A549 (cell line): ENCODE measurements at regions not wholly inside any gene's neighbourhood (a gene's known extent, or its start where the extent isn't known, plus 50 kb on each side); places are given as distances from the start of the nearest gene placed in this dataset.

Source experiments
- CHD2 ChIP-seq: fragments of 150-350 bp; IDR thresholded peaks from 2 replicates; pipeline ENCODE4 v1.6.1; 2014; ENCODE audit warnings: low read length; ENCODE audit not compliant: partially characterized antibody
- HOXB5 ChIP-seq: fragments of 250-450 bp; sonication (Bioruptor Pico); IDR thresholded peaks from 2 replicates; pipeline ENCODE4 v1.5.0; 2020; ENCODE audit warnings: mild to moderate bottlenecking, moderate library complexity
- JUNB ChIP-seq: fragments of >200 bp; sonication (Bioruptor Twin); formaldehyde crosslinking; IDR thresholded peaks from 2 replicates; pipeline ENCODE4 v1.6.1; 2016
- NR3C1 ChIP-seq: fragments of >200 bp; sonication (Bioruptor Twin); formaldehyde crosslinking; IDR thresholded peaks from 3 replicates; pipeline ENCODE4 v1.6.1; 2017
- POLR2A ChIP-seq: IDR thresholded peaks from 2 replicates; pipeline ENCODE4 v1.6.1; 2012; ENCODE audit warnings: mild to moderate bottlenecking, low read length
- REST ChIP-seq: fragments of 200-600 bp; sonication (generic); IDR thresholded peaks from 2 replicates; pipeline ENCODE4 v1.6.1; 2016; ENCODE audit warnings: antibody characterized with exemption, mild to moderate bottlenecking, moderate library complexity
- TF ChIP-seq, protein P1 (sequence below): fragments of >200 bp; sonication (Bioruptor Twin); formaldehyde crosslinking; IDR thresholded peaks from 3 replicates; pipeline ENCODE4 v1.5.1; 2016
- TF ChIP-seq, protein P2 (sequence below): fragments of 150-350 bp; IDR thresholded peaks from 2 replicates; pipeline ENCODE4 v1.6.1; 2014; ENCODE audit warnings: low read depth, mild to moderate bottlenecking, low read length

DNA sequence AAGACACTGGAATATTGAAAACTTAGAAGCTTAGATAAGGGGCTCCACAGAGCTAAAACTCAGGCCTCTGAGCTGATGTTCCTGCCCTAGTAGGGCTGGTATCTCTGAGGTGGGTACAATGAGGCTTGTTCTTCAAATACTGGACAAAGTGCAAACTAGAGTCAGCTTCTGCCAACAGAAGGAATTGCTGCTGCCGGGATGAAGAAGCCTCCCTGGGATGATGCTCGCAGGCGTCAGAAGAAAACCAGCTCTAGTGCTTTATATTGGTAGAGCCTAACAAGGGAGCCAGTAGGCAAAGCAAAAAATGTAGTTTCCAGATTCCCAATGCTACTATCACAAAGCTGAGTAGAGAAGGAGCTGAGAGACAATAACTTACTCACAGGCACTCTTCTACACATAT is 118.1 kb downstream of the FOXI3 start:
- TF ChIP-seq JUNB (no peak), NR3C1 (no peak), REST (no peak), POLR2A (no peak), HOXB5 (CRISPR knock-in tag) (no peak), CHD2 (no peak)
- TF ChIP-seq, protein P1, sequence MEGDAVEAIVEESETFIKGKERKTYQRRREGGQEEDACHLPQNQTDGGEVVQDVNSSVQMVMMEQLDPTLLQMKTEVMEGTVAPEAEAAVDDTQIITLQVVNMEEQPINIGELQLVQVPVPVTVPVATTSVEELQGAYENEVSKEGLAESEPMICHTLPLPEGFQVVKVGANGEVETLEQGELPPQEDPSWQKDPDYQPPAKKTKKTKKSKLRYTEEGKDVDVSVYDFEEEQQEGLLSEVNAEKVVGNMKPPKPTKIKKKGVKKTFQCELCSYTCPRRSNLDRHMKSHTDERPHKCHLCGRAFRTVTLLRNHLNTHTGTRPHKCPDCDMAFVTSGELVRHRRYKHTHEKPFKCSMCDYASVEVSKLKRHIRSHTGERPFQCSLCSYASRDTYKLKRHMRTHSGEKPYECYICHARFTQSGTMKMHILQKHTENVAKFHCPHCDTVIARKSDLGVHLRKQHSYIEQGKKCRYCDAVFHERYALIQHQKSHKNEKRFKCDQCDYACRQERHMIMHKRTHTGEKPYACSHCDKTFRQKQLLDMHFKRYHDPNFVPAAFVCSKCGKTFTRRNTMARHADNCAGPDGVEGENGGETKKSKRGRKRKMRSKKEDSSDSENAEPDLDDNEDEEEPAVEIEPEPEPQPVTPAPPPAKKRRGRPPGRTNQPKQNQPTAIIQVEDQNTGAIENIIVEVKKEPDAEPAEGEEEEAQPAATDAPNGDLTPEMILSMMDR: no peak
- TF ChIP-seq, protein P2, sequence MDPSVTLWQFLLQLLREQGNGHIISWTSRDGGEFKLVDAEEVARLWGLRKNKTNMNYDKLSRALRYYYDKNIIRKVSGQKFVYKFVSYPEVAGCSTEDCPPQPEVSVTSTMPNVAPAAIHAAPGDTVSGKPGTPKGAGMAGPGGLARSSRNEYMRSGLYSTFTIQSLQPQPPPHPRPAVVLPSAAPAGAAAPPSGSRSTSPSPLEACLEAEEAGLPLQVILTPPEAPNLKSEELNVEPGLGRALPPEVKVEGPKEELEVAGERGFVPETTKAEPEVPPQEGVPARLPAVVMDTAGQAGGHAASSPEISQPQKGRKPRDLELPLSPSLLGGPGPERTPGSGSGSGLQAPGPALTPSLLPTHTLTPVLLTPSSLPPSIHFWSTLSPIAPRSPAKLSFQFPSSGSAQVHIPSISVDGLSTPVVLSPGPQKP: no peak
